HG02678 (cell line): ENCODE measurements at regions not wholly inside any gene's neighbourhood (a gene's known extent, or its start where the extent isn't known, plus 50 kb on each side); places are given as distances from the start of the nearest gene placed in this dataset.

Experiments
- ATAC-seq: cut with Tn5 transposase; IDR thresholded peaks from one replicate; pipeline ENCODE4 v1.9.1; 2021; ENCODE audit warnings: mild to moderate bottlenecking, moderate library complexity; ENCODE audit not compliant: unreplicated experiment

GRCh38 chr4:17068891-17069290 is 170.4 kb upstream of the LDB2 start:
- no peak for ATAC-seq

GRCh38 chr4:17068392-17068791 is 169.9 kb upstream of the LDB2 start:
- no peak for ATAC-seq

- no peak for ATAC-seq
Measured at GRCh38 chr4:17066972-17067371, 168.5 kb upstream of the LDB2 start.

GRCh38 chr4:17066236-17066635 is 167.8 kb upstream of the LDB2 start:
- no peak for ATAC-seq

- ATAC-seq, result no peak
Measured at GRCh38 chr4:17065821-17066220, 167.4 kb upstream of the LDB2 start.

- ATAC-seq, result no peak
Measured at GRCh38 chr4:17064959-17065358, 166.5 kb upstream of the LDB2 start.

- ATAC-seq, result no peak
Measured at GRCh38 chr4:17063888-17064287, 165.4 kb upstream of the LDB2 start.

- no peak for ATAC-seq
Measured at GRCh38 chr4:17060230-17060629, 161.8 kb upstream of the LDB2 start.

- ATAC-seq, result no peak
Measured at GRCh38 chr4:17058916-17059741, 160.7 kb upstream of the LDB2 start.

GRCh38 chr4:17058536-17058915 is 160.1 kb upstream of the LDB2 start:
- ATAC-seq, result no peak

- ATAC-seq, result no peak
Measured at GRCh38 chr4:17057035-17057434, 158.6 kb upstream of the LDB2 start.

- ATAC-seq, result no peak
Measured at GRCh38 chr4:17055788-17056187, 157.3 kb upstream of the LDB2 start.

- no peak for ATAC-seq
Measured at GRCh38 chr4:17045866-17046265, 147.4 kb upstream of the LDB2 start.

- ATAC-seq, result no peak
Measured at GRCh38 chr4:17038510-17039176, 140.2 kb upstream of the LDB2 start.

- ATAC-seq, result no peak
Measured at GRCh38 chr4:17033768-17034181, 135.3 kb upstream of the LDB2 start.

- no peak for ATAC-seq
Measured at GRCh38 chr4:17033025-17033767, 134.8 kb upstream of the LDB2 start.

- ATAC-seq, result no peak
Measured at GRCh38 chr4:17030543-17030942, 132.1 kb upstream of the LDB2 start.

- no peak for ATAC-seq
Measured at GRCh38 chr4:17029964-17030363, 131.5 kb upstream of the LDB2 start.

GRCh38 chr4:17029432-17029831 is 131.0 kb upstream of the LDB2 start:
- ATAC-seq, result no peak

GRCh38 chr4:17027495-17027894 is 129.1 kb upstream of the LDB2 start:
- no peak for ATAC-seq

- no peak for ATAC-seq
Measured at GRCh38 chr4:17024425-17024824, 126.0 kb upstream of the LDB2 start.

GRCh38 chr4:17020901-17021300 is 122.5 kb upstream of the LDB2 start:
- ATAC-seq, result no peak
